ENCODE measurements at regions not wholly inside any gene's neighbourhood (a gene's known extent, or its start where the extent isn't known, plus 50 kb on each side); places are given as distances from the start of the nearest gene placed in this dataset.

- Histone ChIP-seq H3K36me3 (ENCODE audit: control insufficient read depth, insufficient read depth, low read length) (no peaks in the 10 kb centered on the region), H3K4me1 (ENCODE audit: control insufficient read depth, insufficient read depth, low read length, poor library complexity, severe bottlenecking) (no peaks in the 10 kb centered on the region), H3K9me3 (ENCODE audit: control insufficient read depth, low read length) (no peaks in the 10 kb centered on the region), H3K4me3 (ENCODE audit: extremely low read depth, insufficient read depth, low read length, poor library complexity, severe bottlenecking) (no peak overlapping the region), H3K27ac (ENCODE audit: low read depth, low read length, severe bottlenecking) (no peak overlapping the region)
- WGBS, 2 experiments (ENCODE audit: insufficient coverage in 2 of 2), result 83 to 100% methylated on average over 1 of the region's 1 CpG
Observed at GRCh38 chr10:108410236-108410635, 1245.7 kb upstream of the SORCS1 start.

GRCh38 chr10:108409306-108409705 is 1244.8 kb upstream of the SORCS1 start:
- Histone ChIP-seq H3K27ac (ENCODE audit: low read depth, low read length, severe bottlenecking) (no peak overlapping the region), H3K9me3 (ENCODE audit: control insufficient read depth, low read length) (no peaks in the 10 kb centered on the region), H3K4me1 (ENCODE audit: control insufficient read depth, insufficient read depth, low read length, poor library complexity, severe bottlenecking) (no peaks in the 10 kb centered on the region), H3K4me3 (ENCODE audit: extremely low read depth, insufficient read depth, low read length, poor library complexity, severe bottlenecking) (no peak overlapping the region), H3K36me3 (ENCODE audit: control insufficient read depth, insufficient read depth, low read length) (no peaks in the 10 kb centered on the region)

GRCh38 chr10:108404155-108404554 is 1239.6 kb upstream of the SORCS1 start:
- no peak overlapping the region for H3K27ac ChIP-seq (ENCODE audit: low read depth, low read length, severe bottlenecking)
- H3K36me3 ChIP-seq (ENCODE audit: control insufficient read depth, insufficient read depth, low read length), result no peaks in the 10 kb centered on the region
- H3K4me1 ChIP-seq (ENCODE audit: control insufficient read depth, insufficient read depth, low read length, poor library complexity, severe bottlenecking), result no peaks in the 10 kb centered on the region
- WGBS, 2 experiments (ENCODE audit: insufficient coverage in 2 of 2), result no CpG with 5 or more reads among the region's 1 CpG
- H3K9me3 ChIP-seq (ENCODE audit: control insufficient read depth, low read length), result no peaks in the 10 kb centered on the region
- H3K4me3 ChIP-seq (ENCODE audit: extremely low read depth, insufficient read depth, low read length, poor library complexity, severe bottlenecking), result no peak overlapping the region

- Histone ChIP-seq H3K4me1 (ENCODE audit: control insufficient read depth, insufficient read depth, low read length, poor library complexity, severe bottlenecking) (no peaks in the 10 kb centered on the region), H3K36me3 (ENCODE audit: control insufficient read depth, insufficient read depth, low read length) (no peaks in the 10 kb centered on the region), H3K9me3 (ENCODE audit: control insufficient read depth, low read length) (no peaks in the 10 kb centered on the region), H3K4me3 (ENCODE audit: extremely low read depth, insufficient read depth, low read length, poor library complexity, severe bottlenecking) (no peak overlapping the region), H3K27ac (ENCODE audit: low read depth, low read length, severe bottlenecking) (no peak overlapping the region)
- 92 to 97% methylated on average over 2 to 3 of the region's 4 CpGs for WGBS, 2 experiments (ENCODE audit: insufficient coverage in 2 of 2)
Observed at GRCh38 chr10:108399465-108399864, 1235.0 kb upstream of the SORCS1 start.

GRCh38 chr10:108393089-108393488 is 1228.6 kb upstream of the SORCS1 start:
- no peaks in the 10 kb centered on the region for H3K4me1 ChIP-seq (ENCODE audit: control insufficient read depth, insufficient read depth, low read length, poor library complexity, severe bottlenecking)
- H3K27ac ChIP-seq (ENCODE audit: low read depth, low read length, severe bottlenecking), result no peak overlapping the region
- no peaks in the 10 kb centered on the region for H3K36me3 ChIP-seq (ENCODE audit: control insufficient read depth, insufficient read depth, low read length)
- 83 to 86% methylated on average over 1 of the region's 1 CpG for WGBS, 2 experiments (ENCODE audit: insufficient coverage in 2 of 2)
- H3K9me3 ChIP-seq (ENCODE audit: control insufficient read depth, low read length), result no peaks in the 10 kb centered on the region
- no peak overlapping the region for H3K4me3 ChIP-seq (ENCODE audit: extremely low read depth, insufficient read depth, low read length, poor library complexity, severe bottlenecking)

GRCh38 chr10:108392286-108392685 is 1227.8 kb upstream of the SORCS1 start:
- H3K4me1 ChIP-seq (ENCODE audit: control insufficient read depth, insufficient read depth, low read length, poor library complexity, severe bottlenecking), result no peaks in the 10 kb centered on the region
- H3K4me3 ChIP-seq (ENCODE audit: extremely low read depth, insufficient read depth, low read length, poor library complexity, severe bottlenecking), result no peak overlapping the region
- no peak overlapping the region for H3K27ac ChIP-seq (ENCODE audit: low read depth, low read length, severe bottlenecking)
- H3K9me3 ChIP-seq (ENCODE audit: control insufficient read depth, low read length), result no peaks in the 10 kb centered on the region
- WGBS, 2 experiments (ENCODE audit: insufficient coverage in 2 of 2), result 83 to 86% methylated on average over 1 of the region's 1 CpG
- H3K36me3 ChIP-seq (ENCODE audit: control insufficient read depth, insufficient read depth, low read length), result no peaks in the 10 kb centered on the region

GRCh38 chr10:108388706-108389105 is 1224.2 kb upstream of the SORCS1 start:
- Histone ChIP-seq H3K4me1 (ENCODE audit: control insufficient read depth, insufficient read depth, low read length, poor library complexity, severe bottlenecking) (no peaks in the 10 kb centered on the region), H3K9me3 (ENCODE audit: control insufficient read depth, low read length) (no peaks in the 10 kb centered on the region), H3K27ac (ENCODE audit: low read depth, low read length, severe bottlenecking) (no peak overlapping the region), H3K4me3 (ENCODE audit: extremely low read depth, insufficient read depth, low read length, poor library complexity, severe bottlenecking) (no peak overlapping the region), H3K36me3 (ENCODE audit: control insufficient read depth, insufficient read depth, low read length) (no peaks in the 10 kb centered on the region)
- 86% methylated on average over 1 of the region's 1 CpG; no CpG with 5 or more reads in 1 of the 2 experiments for WGBS, 2 experiments (ENCODE audit: insufficient coverage in 2 of 2)

- no peaks in the 10 kb centered on the region for H3K4me1 ChIP-seq (ENCODE audit: control insufficient read depth, insufficient read depth, low read length, poor library complexity, severe bottlenecking)
- H3K27ac ChIP-seq (ENCODE audit: low read depth, low read length, severe bottlenecking), result no peak overlapping the region
- H3K9me3 ChIP-seq (ENCODE audit: control insufficient read depth, low read length), result no peaks in the 10 kb centered on the region
- H3K36me3 ChIP-seq (ENCODE audit: control insufficient read depth, insufficient read depth, low read length), result no peaks in the 10 kb centered on the region
- no peak overlapping the region for H3K4me3 ChIP-seq (ENCODE audit: extremely low read depth, insufficient read depth, low read length, poor library complexity, severe bottlenecking)
- WGBS, 2 experiments (ENCODE audit: insufficient coverage in 2 of 2), result 74 to 90% methylated on average over 2 of the region's 3 CpGs
Observed at GRCh38 chr10:108385963-108386362, 1221.5 kb upstream of the SORCS1 start.

GRCh38 chr10:108384378-108384777 is 1219.9 kb upstream of the SORCS1 start:
- Histone ChIP-seq H3K9me3 (ENCODE audit: control insufficient read depth, low read length) (no peaks in the 10 kb centered on the region), H3K4me1 (ENCODE audit: control insufficient read depth, insufficient read depth, low read length, poor library complexity, severe bottlenecking) (no peaks in the 10 kb centered on the region), H3K36me3 (ENCODE audit: control insufficient read depth, insufficient read depth, low read length) (no peaks in the 10 kb centered on the region), H3K4me3 (ENCODE audit: extremely low read depth, insufficient read depth, low read length, poor library complexity, severe bottlenecking) (no peak overlapping the region), H3K27ac (ENCODE audit: low read depth, low read length, severe bottlenecking) (no peak overlapping the region)
- no CpG with 5 or more reads among the region's 1 CpG for WGBS, 2 experiments (ENCODE audit: insufficient coverage in 2 of 2)

- no peaks in the 10 kb centered on the region for H3K9me3 ChIP-seq (ENCODE audit: control insufficient read depth, low read length)
- no peak overlapping the region for H3K27ac ChIP-seq (ENCODE audit: low read depth, low read length, severe bottlenecking)
- H3K36me3 ChIP-seq (ENCODE audit: control insufficient read depth, insufficient read depth, low read length), result no peaks in the 10 kb centered on the region
- H3K4me3 ChIP-seq (ENCODE audit: extremely low read depth, insufficient read depth, low read length, poor library complexity, severe bottlenecking), result no peak overlapping the region
- no peaks in the 10 kb centered on the region for H3K4me1 ChIP-seq (ENCODE audit: control insufficient read depth, insufficient read depth, low read length, poor library complexity, severe bottlenecking)
Observed at GRCh38 chr10:108378779-108379178, 1214.3 kb upstream of the SORCS1 start.

- Histone ChIP-seq H3K4me3 (ENCODE audit: extremely low read depth, insufficient read depth, low read length, poor library complexity, severe bottlenecking) (no peak overlapping the region), H3K36me3 (ENCODE audit: control insufficient read depth, insufficient read depth, low read length) (no peaks in the 10 kb centered on the region), H3K4me1 (ENCODE audit: control insufficient read depth, insufficient read depth, low read length, poor library complexity, severe bottlenecking) (no peaks in the 10 kb centered on the region), H3K27ac (ENCODE audit: low read depth, low read length, severe bottlenecking) (no peak overlapping the region), H3K9me3 (ENCODE audit: control insufficient read depth, low read length) (peaks cover 2% of the 10 kb centered on the region)
Observed at GRCh38 chr10:108375691-108376090, 1211.2 kb upstream of the SORCS1 start.

- WGBS, 2 experiments (ENCODE audit: insufficient coverage in 2 of 2), result no CpG with 5 or more reads among the region's 1 CpG
- H3K4me1 ChIP-seq (ENCODE audit: control insufficient read depth, insufficient read depth, low read length, poor library complexity, severe bottlenecking), result no peaks in the 10 kb centered on the region
- no peaks in the 10 kb centered on the region for H3K36me3 ChIP-seq (ENCODE audit: control insufficient read depth, insufficient read depth, low read length)
- no peak overlapping the region for H3K27ac ChIP-seq (ENCODE audit: low read depth, low read length, severe bottlenecking)
- H3K9me3 ChIP-seq (ENCODE audit: control insufficient read depth, low read length), result peaks cover 4% of the 10 kb centered on the region
- no peak overlapping the region for H3K4me3 ChIP-seq (ENCODE audit: extremely low read depth, insufficient read depth, low read length, poor library complexity, severe bottlenecking)
Observed at GRCh38 chr10:108374991-108375390, 1210.5 kb upstream of the SORCS1 start.

Data from mesodermal cell (in vitro differentiated cells).